GM12873 (cell line): ENCODE measurements at regions not wholly inside any gene's neighbourhood (a gene's known extent, or its start where the extent isn't known, plus 50 kb on each side); places are given as distances from the start of the nearest gene placed in this dataset.

Experiments used
- TF ChIP-seq, protein P1 (sequence below): IDR thresholded peaks from 2 replicates; pipeline ENCODE4 v1.5.1; 2012; ENCODE audit warnings: low read depth, mild to moderate bottlenecking, moderate library complexity, low read length, control low read depth; ENCODE audit not compliant: insufficient read depth; ENCODE audit errors: missing control alignments

DNA sequence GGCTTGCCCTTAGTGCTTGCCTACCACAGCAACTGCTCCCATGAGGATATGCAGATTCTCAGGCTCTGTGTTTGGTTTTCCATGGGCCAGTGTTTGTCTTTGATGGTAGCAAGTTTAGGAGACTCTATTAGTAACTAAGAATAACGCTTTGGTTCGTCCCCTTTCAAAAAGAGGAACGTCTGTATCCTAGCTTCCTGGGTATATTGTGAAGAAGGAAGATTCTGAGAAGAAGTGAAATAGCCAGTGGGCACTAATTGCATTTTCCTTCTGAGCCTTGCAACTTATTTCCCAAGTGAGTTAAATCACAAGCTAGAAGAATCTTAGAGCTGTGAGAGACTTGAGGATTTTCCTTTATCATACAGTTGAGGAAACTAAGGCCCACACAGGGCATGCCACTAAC lies 376.8 kb downstream of the PIK3R1 start:
- TF ChIP-seq, protein P1, sequence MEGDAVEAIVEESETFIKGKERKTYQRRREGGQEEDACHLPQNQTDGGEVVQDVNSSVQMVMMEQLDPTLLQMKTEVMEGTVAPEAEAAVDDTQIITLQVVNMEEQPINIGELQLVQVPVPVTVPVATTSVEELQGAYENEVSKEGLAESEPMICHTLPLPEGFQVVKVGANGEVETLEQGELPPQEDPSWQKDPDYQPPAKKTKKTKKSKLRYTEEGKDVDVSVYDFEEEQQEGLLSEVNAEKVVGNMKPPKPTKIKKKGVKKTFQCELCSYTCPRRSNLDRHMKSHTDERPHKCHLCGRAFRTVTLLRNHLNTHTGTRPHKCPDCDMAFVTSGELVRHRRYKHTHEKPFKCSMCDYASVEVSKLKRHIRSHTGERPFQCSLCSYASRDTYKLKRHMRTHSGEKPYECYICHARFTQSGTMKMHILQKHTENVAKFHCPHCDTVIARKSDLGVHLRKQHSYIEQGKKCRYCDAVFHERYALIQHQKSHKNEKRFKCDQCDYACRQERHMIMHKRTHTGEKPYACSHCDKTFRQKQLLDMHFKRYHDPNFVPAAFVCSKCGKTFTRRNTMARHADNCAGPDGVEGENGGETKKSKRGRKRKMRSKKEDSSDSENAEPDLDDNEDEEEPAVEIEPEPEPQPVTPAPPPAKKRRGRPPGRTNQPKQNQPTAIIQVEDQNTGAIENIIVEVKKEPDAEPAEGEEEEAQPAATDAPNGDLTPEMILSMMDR, result no peak

DNA sequence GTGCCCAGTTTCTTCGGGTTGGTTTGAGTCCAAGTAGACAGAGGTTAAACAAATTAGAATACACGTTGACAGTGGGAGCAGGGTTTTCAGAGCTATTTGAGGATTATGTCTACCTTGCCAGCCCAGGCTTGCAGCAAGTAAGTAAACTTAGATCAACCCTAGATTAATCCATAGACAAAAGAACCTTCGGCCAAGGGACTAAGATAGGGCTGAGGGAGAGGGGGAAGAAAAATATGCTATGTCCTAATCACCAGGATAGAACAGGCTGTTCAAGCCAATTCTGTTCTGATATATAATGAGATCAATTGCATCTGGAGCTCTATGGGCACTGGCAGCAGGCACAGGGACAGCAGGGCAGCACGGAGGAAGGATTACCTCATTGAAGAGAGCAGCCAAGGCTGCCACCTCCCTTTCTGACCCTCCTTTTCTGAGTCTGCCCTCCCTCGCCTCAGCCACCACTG lies 377.7 kb downstream of the PIK3R1 start:
- TF ChIP-seq, protein P1, result no peak

DNA sequence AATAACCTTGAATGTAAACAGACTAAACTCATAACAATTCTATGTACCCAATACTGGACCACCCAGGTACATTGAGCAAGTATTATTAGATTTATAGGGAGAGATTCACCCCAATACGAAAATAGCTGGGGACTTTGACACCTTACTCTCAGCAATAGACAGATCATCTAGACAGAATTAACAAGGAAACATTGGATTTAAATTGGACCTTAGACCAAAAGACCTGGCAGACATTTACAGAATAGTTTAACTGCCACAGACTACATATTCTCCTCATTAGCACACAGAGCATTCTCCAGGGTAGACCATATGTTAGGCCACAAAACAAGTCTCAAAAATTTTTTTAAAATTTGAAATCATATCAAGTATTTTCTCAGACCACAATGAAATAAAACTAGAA lies 397.4 kb downstream of the PIK3R1 start:
- TF ChIP-seq, protein P1, result no peak

DNA sequence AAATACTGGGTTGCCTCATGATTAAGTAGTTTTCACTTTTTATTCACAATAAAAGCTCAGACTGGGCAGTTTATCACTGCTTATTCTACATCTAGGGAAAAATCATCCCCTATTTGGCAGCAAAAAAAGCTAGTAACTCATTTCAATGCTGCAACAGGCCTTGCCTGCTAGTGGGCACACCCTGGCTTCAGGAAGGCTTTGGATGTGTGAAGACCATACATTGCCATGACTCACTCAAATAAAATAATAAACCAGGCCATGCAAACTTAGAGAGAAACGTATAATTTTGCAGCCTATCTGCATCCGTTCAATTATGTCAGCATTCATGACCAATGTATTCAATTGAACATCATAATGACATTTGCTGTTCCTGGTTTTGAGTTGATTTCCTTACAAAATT lies 402.9 kb downstream of the PIK3R1 start:
- TF ChIP-seq, protein P1, result no peak

DNA sequence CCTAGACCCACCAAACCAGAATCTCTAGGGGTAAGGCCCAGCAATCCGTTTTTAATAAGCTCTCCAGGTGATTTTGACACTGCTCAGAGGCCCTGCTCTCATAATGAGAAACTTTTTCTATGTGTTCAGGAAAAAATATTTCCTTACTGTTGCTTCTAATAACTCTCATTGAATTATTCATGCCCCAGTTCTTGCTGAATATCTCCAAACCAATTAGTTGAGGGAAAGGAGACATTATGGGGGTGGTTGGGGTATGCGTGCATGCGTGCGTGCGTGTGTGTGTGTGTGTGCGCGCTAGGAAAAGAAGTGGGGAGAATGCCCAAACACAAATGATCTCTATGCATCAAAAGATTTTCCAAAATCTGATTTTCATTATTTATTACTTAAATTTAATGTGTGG lies 411.4 kb downstream of the PIK3R1 start:
- TF ChIP-seq, protein P1, result no peak

DNA sequence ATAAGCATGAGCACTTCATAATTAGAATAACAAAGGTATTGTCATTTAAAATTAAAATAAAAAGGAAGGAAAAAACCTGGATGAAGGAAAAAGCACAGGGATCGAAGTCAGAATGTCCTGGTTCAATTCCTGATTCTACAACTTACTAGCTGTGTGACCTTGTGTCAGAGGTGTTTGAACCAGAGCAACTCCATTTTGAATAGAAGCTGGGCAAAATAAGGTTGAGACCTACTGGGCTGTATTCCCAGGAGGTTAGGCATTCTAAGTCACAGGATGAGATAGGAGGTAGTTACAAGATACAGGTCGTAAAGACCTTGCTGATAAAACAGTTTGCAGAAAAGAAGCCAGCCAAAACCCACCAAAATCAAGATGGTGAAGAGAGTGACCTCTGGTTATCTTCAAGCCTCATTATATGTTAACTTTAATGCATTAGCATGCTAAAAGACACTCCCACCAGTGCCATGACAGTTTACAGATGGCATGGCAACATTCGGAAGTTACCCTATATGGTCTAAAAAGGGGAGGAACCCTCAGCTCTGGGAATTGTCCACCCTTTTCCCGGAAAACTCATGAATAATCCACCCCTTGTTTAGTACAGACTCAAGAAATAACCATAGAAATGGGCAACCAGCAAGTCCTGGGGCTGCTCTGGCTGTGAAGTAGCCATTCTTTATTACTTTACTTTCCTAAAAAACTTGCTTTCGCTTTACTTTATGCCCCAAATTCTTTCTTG lies 412.7 kb downstream of the PIK3R1 start:
- TF ChIP-seq, protein P1, result no peak

DNA sequence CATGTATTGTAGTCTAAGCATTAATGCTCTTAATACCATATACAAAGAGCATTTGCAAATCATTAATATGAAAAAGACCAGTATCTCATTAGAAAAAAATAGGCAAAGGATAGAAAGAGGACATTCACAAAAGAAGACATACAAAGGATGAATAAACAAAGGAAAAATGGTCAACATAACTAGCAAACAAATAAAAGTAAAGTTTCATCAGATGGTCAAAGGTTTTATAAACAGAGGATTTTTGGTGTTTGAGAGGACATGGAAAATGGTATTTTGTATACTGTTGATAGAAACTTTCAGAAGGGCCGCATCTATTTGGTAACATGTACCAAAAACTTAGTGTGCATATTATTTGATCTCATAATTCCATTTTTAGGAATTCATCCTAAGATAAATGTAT lies 414.8 kb downstream of the PIK3R1 start:
- TF ChIP-seq, protein P1, result no peak
